NCI-H2227 treated with DMSO at 0.1 percent for 48 hours (cell line): ENCODE measurements at regions not wholly inside any gene's neighbourhood (a gene's known extent, or its start where the extent isn't known, plus 50 kb on each side); places are given as distances from the start of the nearest gene placed in this dataset.

Experiments
- DNase-seq: peaks from one replicate; lab custom pipeline; 2025; lab: John Stamatoyannopoulos, UW

GRCh38 chr6:167494698-167495435, 170.0 kb downstream of the TTLL2 start:
- DNase-seq: no peak

GRCh38 chr6:167495506-167496401, 170.9 kb downstream of the TTLL2 start:
- DNase-seq: no peak

GRCh38 chr6:167496707-167497106, 171.8 kb downstream of the TTLL2 start:
- DNase-seq: no peak

GRCh38 chr6:167497428-167498056, 172.7 kb downstream of the TTLL2 start:
- DNase-seq: no peak

- DNase-seq: no peak
Measured at GRCh38 chr6:167499161-167499660, 174.3 kb downstream of the TTLL2 start.

GRCh38 chr6:167500961-167501360, 176.1 kb downstream of the TTLL2 start:
- no peak for DNase-seq

- DNase-seq: no peak
Measured at GRCh38 chr6:167501831-167502385, 177.0 kb downstream of the TTLL2 start.

GRCh38 chr6:167502471-167502870, 177.6 kb downstream of the TTLL2 start:
- no peak for DNase-seq

- DNase-seq: no peak
Measured at GRCh38 chr6:167504385-167504961, 179.6 kb downstream of the TTLL2 start.

GRCh38 chr6:167505199-167505598, 180.3 kb downstream of the TTLL2 start:
- DNase-seq: no peak

GRCh38 chr6:167505782-167506181, 180.9 kb downstream of the TTLL2 start:
- no peak for DNase-seq

- no peak for DNase-seq
Measured at GRCh38 chr6:167506443-167507301, 181.8 kb downstream of the TTLL2 start.

- no peak for DNase-seq
Measured at GRCh38 chr6:167507376-167507945, 182.6 kb downstream of the TTLL2 start.

GRCh38 chr6:167508919-167509852, 184.3 kb downstream of the TTLL2 start:
- DNase-seq: no peak

- no peak for DNase-seq
Measured at GRCh38 chr6:167509853-167510220, 185.0 kb downstream of the TTLL2 start.

GRCh38 chr6:167510648-167511047, 185.8 kb downstream of the TTLL2 start:
- DNase-seq: no peak

- no peak for DNase-seq
Measured at GRCh38 chr6:167512696-167513375, 187.9 kb downstream of the TTLL2 start.

- DNase-seq: no peak
Measured at GRCh38 chr6:167513778-167514177, 188.9 kb downstream of the TTLL2 start.

GRCh38 chr6:167514524-167514923, 189.6 kb downstream of the TTLL2 start:
- no peak for DNase-seq
